Activated T-helper 1 cell treated with anti-CD3 and anti-CD28 coated beads, Interleukin-2, amount 50 U/mL, for 16 hours (primary cell): ENCODE measurements at regions not wholly inside any gene's neighbourhood (a gene's known extent, or its start where the extent isn't known, plus 50 kb on each side); places are given as distances from the start of the nearest gene placed in this dataset.

Experiments
- DNase-seq, 2 donors: peaks; one replicate each; pipeline ENCODE4 v3.0.0-alpha.2; 2020; ENCODE audit warnings: low read depth in 1 of 2, low spot score in 1 of 2

DNA sequence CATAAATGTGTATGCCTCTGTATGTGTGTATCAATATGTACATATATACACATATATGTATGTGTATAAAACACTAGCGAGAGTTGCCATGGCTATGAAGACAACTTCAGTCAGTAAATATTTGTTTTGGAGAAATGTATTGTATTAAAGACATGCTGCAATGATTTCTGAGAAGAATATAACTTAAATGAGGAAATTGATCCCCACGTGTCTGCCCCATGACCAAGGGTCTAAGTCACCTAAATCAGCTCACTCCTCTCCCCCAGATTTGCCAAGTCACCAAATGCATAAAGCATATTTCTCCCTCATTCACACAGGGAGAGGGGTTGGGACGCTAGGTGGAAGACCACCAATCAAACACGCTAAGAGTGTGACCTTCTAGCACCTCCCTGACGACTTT is 58.3 kb upstream of the LYST start:
- no peak for DNase-seq

DNA sequence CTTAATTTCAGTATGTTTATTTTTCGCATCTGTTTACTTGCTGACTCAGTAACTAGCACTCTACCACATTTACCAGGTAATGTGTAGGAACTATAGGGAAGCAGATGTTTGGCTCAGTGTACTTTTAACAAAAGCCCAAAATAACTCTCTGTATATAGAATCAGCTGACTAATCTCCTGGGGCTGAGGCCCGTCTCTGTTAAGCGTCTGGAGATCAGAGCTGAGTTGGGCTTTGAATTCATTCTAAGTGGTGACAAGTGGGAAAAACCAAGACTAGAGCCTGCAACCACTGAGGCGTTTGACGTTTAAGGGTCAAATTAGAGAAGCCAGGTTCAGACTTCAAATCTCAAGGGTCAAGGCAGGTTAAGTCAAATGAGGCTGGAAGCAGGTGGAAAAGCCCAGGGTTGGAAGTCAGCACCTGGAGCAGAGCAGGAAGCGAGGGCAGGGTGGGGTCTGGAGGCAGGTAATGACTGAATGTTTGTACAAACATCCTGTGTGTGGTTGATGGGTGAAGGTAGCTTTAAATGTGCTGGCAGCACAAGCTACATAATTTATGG is 56.8 kb upstream of the LYST start:
- no peak for DNase-seq

GRCh38 chr1:235920596-235921375 is 54.1 kb upstream of the LYST start:
- no peak for DNase-seq

DNA sequence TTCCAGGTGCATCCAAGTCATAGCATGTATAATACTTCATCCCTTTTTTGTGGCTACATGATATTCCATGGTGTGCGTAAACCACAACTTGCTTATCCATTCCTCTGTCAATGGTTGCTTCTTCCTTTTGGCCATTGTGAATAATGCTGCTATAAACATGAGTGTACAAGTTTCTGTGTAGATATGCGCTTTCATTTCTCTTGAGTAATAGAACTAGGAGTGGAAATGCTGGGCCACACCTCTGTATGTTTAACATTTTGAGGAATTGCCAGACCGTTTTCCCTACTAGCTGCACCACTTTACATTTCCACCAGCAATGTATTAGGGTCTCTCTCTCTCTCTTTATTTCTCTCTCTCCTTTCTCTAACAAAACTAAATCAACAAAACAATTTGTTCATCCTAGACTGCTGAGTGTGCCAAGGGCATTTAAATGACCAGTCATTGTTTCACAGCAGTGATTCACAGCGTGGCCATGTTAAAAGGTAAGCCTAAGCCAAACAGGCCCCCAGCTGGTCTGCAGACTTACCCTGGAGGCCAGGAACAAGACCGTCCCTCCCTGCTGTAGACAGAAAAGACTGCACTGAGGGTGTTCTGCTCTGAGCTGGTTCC is 53.2 kb upstream of the LYST start:
- no peak for DNase-seq

DNA sequence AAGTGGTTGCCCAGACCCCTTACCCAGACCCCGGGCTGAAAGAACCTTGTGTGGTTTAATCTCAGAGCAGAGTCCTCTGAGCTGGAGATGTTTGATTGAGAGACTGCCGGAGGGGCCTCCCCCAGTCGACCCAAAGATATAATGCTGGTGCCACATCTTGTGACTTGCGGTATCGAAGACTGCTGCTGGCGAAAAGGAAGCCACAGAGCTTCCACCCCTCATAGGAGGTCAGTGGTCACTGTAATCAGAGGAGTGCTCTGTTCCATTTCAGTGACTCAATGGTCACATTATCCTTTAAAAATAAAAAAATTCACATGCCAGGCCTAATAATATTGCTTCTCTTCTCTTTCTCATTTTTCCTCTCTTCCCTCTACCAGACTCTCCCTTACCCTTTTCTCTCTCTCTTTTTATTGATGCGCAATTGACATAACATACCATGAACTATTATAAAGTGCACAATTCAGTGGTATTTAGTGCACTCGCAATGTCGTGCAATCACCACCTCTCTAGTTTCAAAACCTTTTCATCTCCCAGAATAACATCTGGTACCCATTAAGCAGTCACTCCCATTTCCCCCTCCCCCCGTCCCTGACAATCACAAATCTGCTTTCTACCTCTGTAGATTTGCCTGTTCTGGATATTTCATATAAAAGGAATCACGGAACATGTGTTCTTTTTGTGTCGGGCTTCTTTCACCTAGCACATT is 52.6 kb upstream of the LYST start:
- DNase-seq: no peak

DNA sequence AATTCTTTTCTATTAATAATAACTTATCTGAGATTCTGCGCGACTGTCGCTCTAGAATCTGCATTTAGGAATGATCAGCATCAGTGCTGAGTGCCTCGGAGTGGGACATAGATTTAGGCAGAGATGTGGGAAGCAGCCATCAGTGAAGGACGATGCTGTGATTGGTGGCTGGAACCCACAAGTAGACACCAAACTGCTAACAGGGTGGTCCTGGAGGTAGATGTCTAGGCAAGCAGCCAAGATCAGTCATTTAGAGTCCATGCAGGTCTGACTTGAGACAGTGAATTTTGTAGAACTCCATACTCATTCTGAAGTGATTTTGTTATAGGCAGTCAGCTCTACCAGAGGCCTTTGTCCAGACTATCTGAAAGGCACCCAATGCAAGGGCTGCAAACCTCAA is 51.8 kb upstream of the LYST start:
- no peak for DNase-seq

DNA sequence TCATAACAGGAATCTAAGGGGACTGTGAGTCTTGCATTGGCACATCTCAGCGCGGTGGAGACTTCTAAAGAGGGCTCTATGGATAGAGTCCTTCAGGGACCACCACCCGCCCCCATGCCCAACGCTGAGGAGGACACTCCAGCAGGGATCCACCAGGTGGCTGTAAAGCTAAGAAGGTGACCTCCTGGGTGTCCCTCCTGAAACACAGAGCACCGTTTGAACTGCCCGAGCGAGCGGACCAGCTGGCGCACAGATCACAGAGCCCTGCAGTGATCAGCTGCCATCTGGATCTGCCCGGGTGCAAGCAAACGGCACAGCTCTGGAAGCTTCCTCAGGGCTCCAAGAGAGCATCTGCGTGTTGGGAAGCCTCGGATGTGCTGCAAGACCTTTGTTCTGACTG is 51.3 kb upstream of the LYST start:
- no peak for DNase-seq

GRCh38 chr1:235917267-235917811 is 50.6 kb upstream of the LYST start:
- DNase-seq: peak; percentile 16 to 40
